ENCODE measurements at regions not wholly inside any gene's neighbourhood (a gene's known extent, or its start where the extent isn't known, plus 50 kb on each side); places are given as distances from the start of the nearest gene placed in this dataset.

DNA sequence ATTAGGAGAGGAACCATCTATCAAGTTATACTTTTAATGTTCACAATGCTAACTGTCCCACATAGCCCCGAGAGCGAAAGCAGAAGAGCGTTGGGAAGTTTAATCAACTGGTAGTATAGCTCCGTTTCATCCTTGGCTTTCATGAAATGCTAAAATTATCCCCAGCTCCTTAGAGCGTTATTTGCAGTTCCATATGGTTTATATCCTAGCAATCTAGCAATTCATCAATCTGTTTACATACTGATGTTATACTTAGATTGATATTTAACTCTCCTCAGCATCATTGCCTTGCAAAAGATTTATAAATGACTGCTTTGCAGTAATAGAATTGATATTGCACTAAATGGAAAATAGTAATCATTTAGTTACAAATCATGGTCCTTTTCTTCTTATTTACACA, 419.8 kb downstream of the COG6 start:
- no peak for TF ChIP-seq CTCF (IDR thresholded peaks at IDR 0.05 in 8 of 11, conservative IDR thresholded peaks at IDR 0.05 in 3 of 11)
- TF ChIP-seq POLR2AphosphoS5 (IDR thresholded peaks at IDR 0.05) = no peak
